GM18907 (cell line): ENCODE measurements at regions not wholly inside any gene's neighbourhood (a gene's known extent, or its start where the extent isn't known, plus 50 kb on each side); places are given as distances from the start of the nearest gene placed in this dataset.
"Not testable (repeated sequence)": the region's sequence is repeated elsewhere in the genome, so short reads cannot be mapped to it uniquely, and the experiment has no call there.

Experiments
- ATAC-seq: cut with Tn5 transposase; IDR thresholded peaks from one replicate; pipeline ENCODE4 v1.9.1; 2021; ENCODE audit warnings: mild to moderate bottlenecking, moderate library complexity; ENCODE audit not compliant: unreplicated experiment

DNA sequence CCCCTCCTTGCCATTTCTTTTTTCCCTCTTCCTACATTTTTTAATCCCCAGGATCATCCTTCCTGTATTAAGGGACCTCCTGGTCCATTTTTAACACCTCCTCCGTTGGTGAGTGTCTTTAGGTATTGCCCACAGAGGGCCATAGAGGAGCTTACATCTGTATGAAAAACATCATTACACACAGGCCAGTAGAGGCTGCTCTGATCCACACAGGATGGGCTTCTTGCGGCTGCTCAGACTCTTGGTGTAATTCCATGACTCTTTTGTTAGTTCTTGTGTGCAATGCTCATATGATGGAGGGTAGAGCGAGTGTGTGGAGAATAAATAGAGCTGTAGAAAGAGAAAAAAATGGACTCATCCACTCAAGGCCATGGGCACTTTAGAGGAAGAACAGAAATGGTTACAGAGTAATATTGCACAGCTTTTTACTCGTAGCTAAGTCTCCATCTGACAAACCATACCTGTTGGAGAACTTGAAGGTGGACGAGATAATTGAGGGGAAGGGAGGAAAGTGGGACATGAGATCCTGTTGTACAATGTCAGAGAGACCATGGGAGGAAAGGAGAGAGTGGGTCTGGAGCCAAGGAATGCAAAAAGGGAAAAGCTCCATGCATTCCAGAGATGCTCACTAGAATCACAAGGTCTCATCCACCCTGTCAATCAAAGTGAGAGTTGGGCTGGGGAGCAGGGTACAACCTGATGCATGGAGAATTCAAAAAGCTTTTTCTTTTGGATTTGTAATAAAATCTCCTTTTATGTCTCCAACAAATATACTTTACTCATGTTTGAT, 129.7 kb upstream of the TNP1 start:
- no peak for ATAC-seq

DNA sequence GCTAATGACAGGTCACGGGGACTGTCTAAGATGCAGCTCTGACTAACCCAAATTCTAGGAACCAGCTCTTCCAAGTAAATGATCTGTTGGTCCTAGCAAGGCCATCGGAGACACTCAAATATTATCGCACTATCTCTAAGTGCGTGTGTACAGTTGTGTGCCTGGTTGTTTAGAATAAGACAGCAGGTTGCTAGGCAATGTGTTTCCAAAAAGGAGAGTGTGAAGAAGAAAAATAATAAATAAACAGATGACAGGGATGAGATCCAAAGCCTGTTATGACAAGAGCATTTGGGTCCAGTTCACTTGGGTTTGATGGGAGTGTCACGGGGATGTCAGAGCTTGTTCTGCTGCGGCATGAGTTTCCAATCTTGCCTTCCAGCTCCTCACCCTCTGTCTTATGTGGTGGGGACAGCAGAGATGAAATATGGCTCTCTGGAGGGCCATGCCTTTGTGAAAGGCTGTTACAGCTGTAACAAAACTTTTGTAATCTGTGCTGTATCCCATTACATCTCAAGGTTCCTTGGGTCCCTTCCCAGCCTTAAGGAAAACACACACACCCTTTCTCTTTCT, 127.5 kb upstream of the TNP1 start:
- no peak for ATAC-seq

GRCh38 chr2:216985658-216986141, 125.8 kb upstream of the TNP1 start:
- no peak for ATAC-seq

DNA sequence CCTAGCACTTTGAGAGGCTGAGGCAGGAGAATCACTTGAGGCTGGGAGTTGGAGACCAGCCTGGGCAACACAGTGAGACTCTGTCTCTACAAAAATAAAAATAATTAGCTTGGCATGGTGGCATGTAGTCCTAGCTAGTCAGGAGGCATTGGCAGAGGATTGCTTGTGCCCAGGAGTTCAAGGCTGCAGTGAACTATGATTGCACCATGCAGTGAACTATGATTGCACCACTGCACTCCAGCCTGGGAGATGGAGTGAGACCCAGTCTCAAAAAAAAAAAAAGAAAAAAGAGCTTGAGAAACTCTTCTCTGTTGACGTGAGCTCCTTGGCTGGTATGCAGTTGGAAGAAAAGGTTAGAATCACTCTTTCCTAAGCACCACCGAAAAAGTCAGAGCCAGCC, 125.1 kb upstream of the TNP1 start:
- ATAC-seq, result no peak

- ATAC-seq, result not testable (repeated sequence)
Observed at GRCh38 chr2:216981951-216982350, 122.1 kb upstream of the TNP1 start.

- ATAC-seq, result not testable (repeated sequence)
Observed at GRCh38 chr2:216980510-216980909, 120.6 kb upstream of the TNP1 start.

DNA sequence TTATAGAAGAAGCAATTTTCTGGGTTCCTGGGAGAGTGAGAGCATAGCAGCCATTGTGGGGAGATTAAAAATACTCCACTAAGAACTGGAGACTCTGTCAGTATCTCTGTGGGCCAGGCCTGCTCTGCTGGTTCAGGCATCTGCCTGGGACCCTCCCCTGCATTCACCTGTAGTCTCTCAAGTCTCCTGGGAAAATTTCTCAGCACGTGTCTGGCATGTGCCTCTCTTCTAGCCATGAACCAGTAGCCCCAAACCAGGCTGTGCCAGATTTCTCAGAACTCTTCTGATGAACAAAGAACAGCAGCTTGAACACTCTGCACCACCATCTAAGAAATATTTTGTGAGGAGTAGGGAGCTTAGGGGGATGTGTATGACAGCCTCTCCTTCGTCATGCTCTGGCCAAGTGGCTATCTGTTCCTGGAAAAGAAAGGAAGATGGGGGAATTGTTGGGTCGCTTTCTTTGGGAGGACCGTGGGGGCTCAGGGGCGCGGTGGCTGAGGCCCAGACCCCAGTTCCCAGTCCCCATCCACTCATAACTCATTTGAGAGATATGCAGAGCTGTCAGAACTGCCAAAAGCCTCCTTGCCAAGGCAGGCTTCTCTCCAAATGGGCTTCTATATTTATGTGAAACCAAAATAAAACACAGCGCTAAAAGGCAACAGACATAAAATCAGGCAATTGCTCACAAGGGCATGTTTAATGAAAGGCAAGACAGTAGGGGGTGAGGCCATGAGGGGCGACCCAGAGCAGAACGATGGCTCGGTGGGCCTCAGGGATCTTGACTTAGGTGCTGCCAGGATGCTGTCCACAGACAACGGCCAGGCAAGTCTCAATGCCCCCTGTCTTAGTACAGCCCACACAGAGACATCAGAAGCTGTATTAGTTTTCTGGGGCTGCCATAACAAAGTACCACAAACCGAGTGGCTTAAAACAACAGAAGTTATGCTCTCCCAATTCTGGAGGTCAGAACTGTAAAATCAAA, 114.7 kb upstream of the TNP1 start:
- ATAC-seq, result no peak

- ATAC-seq, result no peak
Observed at GRCh38 chr2:216971593-216971992, 111.7 kb upstream of the TNP1 start.

- no peak for ATAC-seq
Observed at GRCh38 chr2:216970359-216970915, 110.6 kb upstream of the TNP1 start.

- ATAC-seq, result no peak
Observed at GRCh38 chr2:216967889-216968288, 108.0 kb upstream of the TNP1 start.

DNA sequence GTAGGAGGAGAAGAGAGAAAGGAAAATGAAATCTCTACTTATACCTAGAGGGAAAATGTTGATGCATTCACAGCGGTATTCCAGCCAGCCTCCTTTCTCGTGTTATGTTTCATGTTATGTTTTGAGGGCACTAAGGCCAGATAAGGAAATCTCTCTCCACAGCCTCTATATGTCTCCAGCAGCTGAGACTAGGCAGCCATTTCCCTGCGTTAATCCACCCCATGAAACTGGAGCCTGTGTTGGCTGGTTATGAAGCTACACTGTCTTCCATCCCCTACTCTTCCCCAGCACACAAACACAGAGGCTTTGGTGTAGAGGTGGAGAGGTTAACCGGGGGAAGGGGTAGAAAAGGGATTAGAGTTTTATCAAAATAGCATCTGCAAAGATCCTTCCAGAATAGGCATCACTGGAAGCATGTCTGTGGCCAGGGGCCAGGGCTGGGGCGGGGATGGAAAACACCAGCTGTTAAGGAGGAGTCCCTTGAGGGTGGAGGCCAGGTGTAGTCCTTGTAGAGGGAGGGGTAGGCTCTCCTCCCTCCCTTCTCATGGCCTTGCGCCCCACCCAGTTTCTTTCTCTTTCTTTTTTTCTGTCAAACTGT, 100.9 kb upstream of the TNP1 start:
- ATAC-seq, result no peak

DNA sequence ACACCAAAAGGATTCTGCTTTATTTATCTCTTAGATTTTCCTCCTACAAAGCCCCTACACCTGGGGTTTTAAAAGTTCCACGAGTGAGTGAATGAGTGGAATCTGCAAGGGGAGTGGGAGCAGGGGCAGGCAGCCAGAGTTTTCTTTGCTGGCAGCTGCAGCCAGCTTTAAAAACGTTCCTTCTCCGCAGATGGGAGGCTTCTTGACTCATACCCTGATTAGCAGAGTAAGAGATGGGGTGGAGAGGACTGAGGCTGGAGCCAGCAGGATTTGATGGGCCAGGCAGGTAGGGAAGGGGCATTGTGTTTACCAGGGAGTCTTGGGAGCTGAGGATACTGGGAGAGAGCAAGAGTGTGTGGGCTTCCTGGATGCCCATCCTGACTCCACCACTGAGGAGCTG, 99.6 kb upstream of the TNP1 start:
- ATAC-seq, result no peak

DNA sequence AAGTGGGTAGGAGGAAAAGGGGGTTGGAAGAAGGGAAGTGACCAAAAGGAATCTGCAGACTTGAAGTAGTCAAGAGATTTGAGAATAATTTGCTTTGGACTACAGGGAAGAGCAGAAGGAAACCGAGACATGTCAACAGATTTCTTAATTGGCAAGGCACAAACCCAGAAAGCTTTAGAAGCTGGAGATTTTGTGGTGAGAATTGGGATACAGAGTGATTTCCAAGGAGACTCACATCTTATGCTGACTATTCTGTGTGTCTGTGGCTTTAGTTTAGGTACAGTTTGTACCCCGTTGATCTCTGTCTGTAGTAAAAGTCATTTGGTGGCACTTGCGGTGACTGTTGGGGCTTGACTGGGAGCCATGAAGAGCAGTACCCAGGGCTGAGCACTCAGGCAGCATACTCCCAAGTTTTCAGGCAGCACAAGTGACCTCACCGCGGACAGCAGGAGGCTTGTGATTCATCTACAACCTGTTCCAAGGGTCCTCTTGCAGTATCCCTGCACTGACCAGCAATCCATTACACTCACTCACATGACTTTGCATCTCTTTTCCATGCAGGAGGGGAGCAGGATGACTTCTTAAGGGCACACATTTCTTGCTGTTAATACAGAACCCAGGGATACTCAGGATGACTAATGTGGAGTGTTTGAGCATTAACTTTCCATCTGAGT, 97.1 kb upstream of the TNP1 start:
- no peak for ATAC-seq

DNA sequence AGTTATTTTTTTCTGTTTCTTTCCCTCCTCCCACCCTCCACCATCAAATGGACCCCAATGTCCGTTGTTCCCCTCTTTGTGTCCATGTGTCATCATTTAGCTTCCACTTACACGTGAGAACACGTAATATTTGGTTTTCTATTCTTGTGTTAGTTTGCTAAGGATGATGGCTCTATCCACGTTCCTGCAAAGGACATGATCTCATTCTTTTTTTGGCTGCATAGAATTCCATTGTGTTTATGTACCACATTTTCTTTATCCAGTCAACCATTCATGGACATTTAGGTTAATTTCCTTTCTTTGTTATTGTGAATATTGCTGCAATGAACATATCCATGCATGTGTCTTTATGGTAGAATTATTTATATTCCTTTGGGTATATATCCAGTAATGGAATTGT, 91.3 kb upstream of the TNP1 start:
- ATAC-seq, result no peak

GRCh38 chr2:216950547-216950946, 90.7 kb upstream of the TNP1 start:
- ATAC-seq, result peak; percentile 47

GRCh38 chr2:216949700-216950413, 90.0 kb upstream of the TNP1 start:
- peak; percentile 80 for ATAC-seq

- no peak for ATAC-seq
Observed at GRCh38 chr2:216947055-216947454, 87.2 kb upstream of the TNP1 start.

- ATAC-seq, result no peak
Observed at GRCh38 chr2:216944733-216945132, 84.9 kb upstream of the TNP1 start.

DNA sequence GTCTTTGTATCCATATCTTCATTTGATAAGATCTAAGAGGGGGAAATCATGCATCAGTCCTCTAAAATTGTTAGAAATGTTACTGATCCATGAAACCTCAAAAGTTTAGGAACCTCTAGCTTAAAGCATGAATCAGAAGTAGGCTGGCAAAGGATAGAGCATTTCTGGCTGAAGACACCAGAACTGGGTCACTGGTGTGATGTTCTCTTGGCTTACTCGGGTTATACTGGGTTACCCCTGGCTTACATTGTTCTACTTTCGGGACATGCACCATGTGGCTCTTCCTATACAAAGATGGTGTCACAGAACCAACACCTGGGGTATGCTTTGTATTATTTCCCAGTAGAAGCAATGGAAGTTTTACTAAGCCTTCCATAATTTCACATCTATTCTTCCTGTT, 83.2 kb upstream of the TNP1 start:
- no peak for ATAC-seq
